ENCODE measurements at regions not wholly inside any gene's neighbourhood (a gene's known extent, or its start where the extent isn't known, plus 50 kb on each side); places are given as distances from the start of the nearest gene placed in this dataset.

DNA sequence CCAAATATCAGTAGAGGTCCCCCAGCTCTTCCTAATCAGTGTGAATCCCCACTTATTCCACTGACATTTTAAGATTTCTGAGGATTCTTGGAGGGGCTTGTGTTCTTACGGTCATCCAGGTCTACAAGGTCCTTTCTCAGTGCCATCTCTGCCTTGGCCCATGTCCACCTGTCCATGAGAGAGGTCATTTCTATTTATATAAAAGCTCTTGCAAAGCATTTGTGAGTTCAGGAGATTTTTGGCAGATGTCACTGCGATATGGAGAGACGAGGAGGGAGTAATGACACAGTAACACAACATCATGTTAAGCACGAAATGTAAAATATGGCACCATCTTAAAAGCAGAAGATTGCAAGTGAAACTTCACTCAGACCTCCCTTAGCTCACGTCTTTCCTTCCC is 144.6 kb upstream of the NFIA start:
- no peak overlapping the region for H3K27ac Mint-ChIP-seq
- Histone ChIP-seq H3K36me3 (ENCODE audit: control insufficient read depth, insufficient read depth, low read length) (no peaks in the 10 kb centered on the region), H3K4me3 (ENCODE audit: low read length) (no peak overlapping the region), H3K4me1 (ENCODE audit: control insufficient read depth, insufficient read depth, low read length) (no peaks in the 10 kb centered on the region), H3K9me3 (ENCODE audit: control insufficient read depth, insufficient read depth, low read length) (no peaks in the 10 kb centered on the region), H3K27ac (ENCODE audit: low read length) (no peak overlapping the region), H3K27me3 (ENCODE audit: control insufficient read depth, insufficient read depth, low read length) (no peaks in the 10 kb centered on the region)
- TF ChIP-seq, protein P1, sequence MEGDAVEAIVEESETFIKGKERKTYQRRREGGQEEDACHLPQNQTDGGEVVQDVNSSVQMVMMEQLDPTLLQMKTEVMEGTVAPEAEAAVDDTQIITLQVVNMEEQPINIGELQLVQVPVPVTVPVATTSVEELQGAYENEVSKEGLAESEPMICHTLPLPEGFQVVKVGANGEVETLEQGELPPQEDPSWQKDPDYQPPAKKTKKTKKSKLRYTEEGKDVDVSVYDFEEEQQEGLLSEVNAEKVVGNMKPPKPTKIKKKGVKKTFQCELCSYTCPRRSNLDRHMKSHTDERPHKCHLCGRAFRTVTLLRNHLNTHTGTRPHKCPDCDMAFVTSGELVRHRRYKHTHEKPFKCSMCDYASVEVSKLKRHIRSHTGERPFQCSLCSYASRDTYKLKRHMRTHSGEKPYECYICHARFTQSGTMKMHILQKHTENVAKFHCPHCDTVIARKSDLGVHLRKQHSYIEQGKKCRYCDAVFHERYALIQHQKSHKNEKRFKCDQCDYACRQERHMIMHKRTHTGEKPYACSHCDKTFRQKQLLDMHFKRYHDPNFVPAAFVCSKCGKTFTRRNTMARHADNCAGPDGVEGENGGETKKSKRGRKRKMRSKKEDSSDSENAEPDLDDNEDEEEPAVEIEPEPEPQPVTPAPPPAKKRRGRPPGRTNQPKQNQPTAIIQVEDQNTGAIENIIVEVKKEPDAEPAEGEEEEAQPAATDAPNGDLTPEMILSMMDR (IDR thresholded peaks at IDR 0.05), result no peak
- ATAC-seq (no peak), DNase-seq (no peak)
- intact Hi-C loops (cut with micrococcal nuclease), result no loop called here
- H3K27me3 Mint-ChIP-seq (ENCODE audit: low read depth in 2 of 2), result peaks cover 9 to 39% of the 10 kb centered on the region in 2 donors
- no peak overlapping the region for H3K4me3 Mint-ChIP-seq
- 87% methylated on average over 5 of the region's 5 CpGs for WGBS (ENCODE audit: insufficient coverage)
- no peaks in the 10 kb centered on the region for H3K9me3 Mint-ChIP-seq
- H3K4me1 Mint-ChIP-seq, result no peaks in the 10 kb centered on the region
- H3K36me3 Mint-ChIP-seq, result no peaks in the 10 kb centered on the region

DNA sequence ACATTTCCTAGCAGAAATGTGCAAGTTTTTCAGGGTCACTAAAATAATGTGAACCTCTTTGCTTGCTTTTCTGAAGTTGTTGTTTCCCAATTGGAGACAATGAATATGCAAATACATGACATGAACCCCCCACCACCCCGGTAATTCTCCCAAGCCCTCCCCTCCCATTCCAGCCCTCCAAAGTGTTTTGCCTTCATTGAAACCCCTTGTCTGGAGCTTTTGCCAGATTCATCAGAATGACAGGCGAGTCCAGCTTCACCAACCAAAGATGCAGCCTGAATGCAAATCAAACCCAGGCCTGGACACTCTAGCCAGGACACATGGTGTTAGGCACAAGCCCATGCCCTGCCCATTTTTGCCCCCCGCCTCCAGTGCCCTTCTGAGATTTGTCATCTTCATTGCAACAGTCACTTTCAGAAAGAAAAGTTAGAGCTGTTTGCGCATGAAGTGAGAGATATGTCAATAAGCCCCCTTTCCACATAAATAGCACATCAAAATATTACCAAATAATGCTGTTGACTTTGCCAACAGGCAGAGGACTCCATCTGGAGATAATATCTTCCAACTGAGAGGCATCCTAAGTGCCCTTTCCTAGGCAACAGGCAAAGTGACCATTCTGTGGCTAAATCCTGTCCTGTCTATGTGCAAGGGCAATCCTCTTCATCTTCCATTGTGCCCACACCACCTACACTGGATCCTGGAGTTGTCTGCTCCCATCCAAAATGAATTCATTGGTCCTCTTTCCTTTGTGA is 145.6 kb upstream of the NFIA start:
- Histone ChIP-seq H3K4me1 (ENCODE audit: control insufficient read depth, insufficient read depth, low read length) (no peaks in the 10 kb centered on the region), H3K27ac (ENCODE audit: low read length) (no peak overlapping the region), H3K36me3 (ENCODE audit: control insufficient read depth, insufficient read depth, low read length) (no peaks in the 10 kb centered on the region), H3K27me3 (ENCODE audit: control insufficient read depth, insufficient read depth, low read length) (no peaks in the 10 kb centered on the region), H3K4me3 (ENCODE audit: low read length) (no peak overlapping the region), H3K9me3 (ENCODE audit: control insufficient read depth, insufficient read depth, low read length) (no peaks in the 10 kb centered on the region)
- no peak for ATAC-seq
- TF ChIP-seq, protein P1 (IDR thresholded peaks at IDR 0.05), result no peak
- 91% methylated on average over 4 of the region's 4 CpGs for WGBS (ENCODE audit: insufficient coverage)
- Mint-ChIP-seq H3K27ac (no peak overlapping the region), H3K4me3 (no peak overlapping the region), H3K27me3 (ENCODE audit: low read depth in 2 of 2) (peaks cover 6 to 31% of the 10 kb centered on the region in 2 donors), H3K4me1 (no peaks in the 10 kb centered on the region), H3K9me3 (no peaks in the 10 kb centered on the region), H3K36me3 (no peaks in the 10 kb centered on the region)
- intact Hi-C loops (cut with micrococcal nuclease), result no loop called here
- DNase-seq, result no peak

DNA sequence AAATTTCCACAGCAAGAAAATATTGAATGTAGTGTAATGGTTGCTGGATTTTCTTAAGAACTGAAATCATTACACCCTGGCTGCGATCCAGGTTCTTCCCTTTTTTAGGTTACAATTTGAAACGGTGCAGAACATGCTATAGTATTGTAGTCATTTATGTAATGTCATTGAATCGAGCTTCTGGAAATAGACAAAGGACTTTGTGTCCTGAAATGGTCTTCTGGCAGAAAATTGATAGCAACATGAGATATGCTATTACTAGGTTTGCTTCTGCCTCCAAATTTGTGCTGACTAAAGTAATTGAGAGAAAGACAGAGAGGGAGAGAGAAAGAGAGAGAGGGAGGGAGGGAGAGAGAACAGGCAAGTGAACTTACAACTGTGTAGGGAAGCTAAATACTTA is 146.2 kb upstream of the NFIA start:
- TF ChIP-seq, protein P1 (IDR thresholded peaks at IDR 0.05), result no peak
- H3K4me1 Mint-ChIP-seq, result no peaks in the 10 kb centered on the region
- no peak overlapping the region for H3K4me3 Mint-ChIP-seq
- DNase-seq (no peak), ATAC-seq (no peak)
- H3K9me3 Mint-ChIP-seq, result no peaks in the 10 kb centered on the region
- no peak overlapping the region for H3K4me3 ChIP-seq (ENCODE audit: low read length)
- H3K36me3 Mint-ChIP-seq, result no peaks in the 10 kb centered on the region
- H3K27ac Mint-ChIP-seq, result no peak overlapping the region
- no peaks in the 10 kb centered on the region for H3K9me3 ChIP-seq (ENCODE audit: control insufficient read depth, insufficient read depth, low read length)
- no peak overlapping the region for H3K27ac ChIP-seq (ENCODE audit: low read length)
- H3K36me3 ChIP-seq (ENCODE audit: control insufficient read depth, insufficient read depth, low read length), result no peaks in the 10 kb centered on the region
- no peaks in the 10 kb centered on the region for H3K4me1 ChIP-seq (ENCODE audit: control insufficient read depth, insufficient read depth, low read length)
- 16% methylated on average over 3 of the region's 3 CpGs for WGBS (ENCODE audit: insufficient coverage)
- H3K27me3 ChIP-seq (ENCODE audit: control insufficient read depth, insufficient read depth, low read length), result no peaks in the 10 kb centered on the region
- H3K27me3 Mint-ChIP-seq (ENCODE audit: low read depth in 2 of 2), result peaks cover 6 to 31% of the 10 kb centered on the region in 2 donors
- intact Hi-C loops (cut with micrococcal nuclease), result no loop called here

DNA sequence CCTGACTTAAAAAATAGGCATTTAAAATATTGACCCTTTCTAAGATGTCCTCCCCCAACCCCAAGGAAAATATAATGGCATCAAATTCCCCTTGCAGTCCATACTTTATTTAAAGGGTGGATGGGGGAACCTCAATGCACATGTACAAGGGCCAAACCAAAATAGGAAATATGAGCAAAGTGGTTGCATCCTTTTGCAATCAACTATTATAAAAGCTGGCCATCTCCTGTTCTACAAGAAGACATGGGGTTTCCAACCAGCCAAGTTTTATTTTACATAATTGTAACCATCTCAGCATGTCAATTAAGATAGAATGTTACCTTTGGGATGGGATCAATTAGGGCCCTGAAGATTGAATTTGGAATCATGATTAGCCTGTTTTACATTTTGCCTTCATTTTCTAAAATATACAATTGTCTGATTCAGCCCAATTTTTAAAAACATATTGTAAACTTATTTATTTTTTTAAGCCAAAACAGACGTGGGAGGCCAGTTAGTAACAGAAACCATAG is 146.7 kb upstream of the NFIA start:
- H3K27me3 Mint-ChIP-seq (ENCODE audit: low read depth in 2 of 2), result peaks cover 6 to 31% of the 10 kb centered on the region in 2 donors
- H3K27ac Mint-ChIP-seq, result no peak overlapping the region
- H3K36me3 ChIP-seq (ENCODE audit: control insufficient read depth, insufficient read depth, low read length), result no peaks in the 10 kb centered on the region
- no peaks in the 10 kb centered on the region for H3K9me3 Mint-ChIP-seq
- H3K27me3 ChIP-seq (ENCODE audit: control insufficient read depth, insufficient read depth, low read length), result no peaks in the 10 kb centered on the region
- no peaks in the 10 kb centered on the region for H3K4me1 Mint-ChIP-seq
- intact Hi-C loops (cut with micrococcal nuclease), result no loop called here
- DNase-seq (no peak), ATAC-seq (no peak)
- WGBS (ENCODE audit: insufficient coverage), result no CpG with 5 or more reads among the region's 1 CpG
- H3K36me3 Mint-ChIP-seq, result no peaks in the 10 kb centered on the region
- no peaks in the 10 kb centered on the region for H3K9me3 ChIP-seq (ENCODE audit: control insufficient read depth, insufficient read depth, low read length)
- H3K27ac ChIP-seq (ENCODE audit: low read length), result no peak overlapping the region
- H3K4me3 ChIP-seq (ENCODE audit: low read length), result no peak overlapping the region
- TF ChIP-seq, protein P1 (IDR thresholded peaks at IDR 0.05), result no peak
- no peaks in the 10 kb centered on the region for H3K4me1 ChIP-seq (ENCODE audit: control insufficient read depth, insufficient read depth, low read length)
- H3K4me3 Mint-ChIP-seq, result no peak overlapping the region
